NCI-H1105 (cell line): ENCODE measurements at regions not wholly inside any gene's neighbourhood (a gene's known extent, or its start where the extent isn't known, plus 50 kb on each side); places are given as distances from the start of the nearest gene placed in this dataset.
A peak's percentile ranks its signal among the peaks of the same experiment; 100 is the strongest.
"Not testable (repeated sequence)": the region's sequence is repeated elsewhere in the genome, so short reads cannot be mapped to it uniquely, and the experiment has no call there.

ENCODE experiments used
- DNase-seq: peaks from one replicate; lab custom pipeline; 2025; lab: John Stamatoyannopoulos, UW

DNA sequence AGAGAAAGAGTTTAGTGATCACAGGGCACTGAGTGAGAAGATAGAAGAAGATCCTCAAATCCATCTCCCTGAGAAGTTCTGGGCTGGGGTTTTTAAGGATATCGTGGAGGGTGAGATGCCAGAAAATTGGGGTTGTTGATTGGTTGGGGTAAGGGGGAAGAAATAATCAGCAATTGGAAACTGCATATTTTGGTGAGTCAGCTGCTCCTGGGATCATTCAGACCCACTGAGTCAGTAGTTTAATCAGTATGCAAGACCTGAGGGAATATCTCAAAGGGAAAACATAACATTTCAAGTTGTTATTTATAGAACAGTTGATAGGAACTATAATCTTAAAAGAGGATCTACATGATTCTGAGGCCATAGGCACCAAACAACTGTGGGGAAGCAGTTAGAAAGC is 183.4 kb downstream of the FCRL5 start:
- DNase-seq: not testable (repeated sequence)

DNA sequence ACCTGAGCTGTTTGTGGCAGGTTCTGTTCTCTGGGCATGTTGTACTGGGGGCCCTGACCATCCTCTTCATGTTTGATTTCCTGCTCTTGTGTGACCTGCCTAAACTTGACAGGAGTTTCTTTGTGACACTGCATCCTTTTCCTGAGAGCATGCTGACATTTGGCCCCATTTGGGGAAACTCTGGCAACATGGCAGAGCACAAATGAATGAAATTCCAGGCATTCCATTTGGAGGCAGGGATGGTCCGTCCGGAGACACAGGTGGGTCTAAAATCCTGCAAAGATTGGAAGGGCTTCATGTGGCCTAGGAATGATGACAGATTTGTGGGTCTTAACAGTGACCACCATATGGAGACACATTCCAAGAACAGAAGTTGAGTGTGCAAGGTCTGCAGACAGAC is 184.0 kb downstream of the FCRL5 start:
- DNase-seq: no peak

DNA sequence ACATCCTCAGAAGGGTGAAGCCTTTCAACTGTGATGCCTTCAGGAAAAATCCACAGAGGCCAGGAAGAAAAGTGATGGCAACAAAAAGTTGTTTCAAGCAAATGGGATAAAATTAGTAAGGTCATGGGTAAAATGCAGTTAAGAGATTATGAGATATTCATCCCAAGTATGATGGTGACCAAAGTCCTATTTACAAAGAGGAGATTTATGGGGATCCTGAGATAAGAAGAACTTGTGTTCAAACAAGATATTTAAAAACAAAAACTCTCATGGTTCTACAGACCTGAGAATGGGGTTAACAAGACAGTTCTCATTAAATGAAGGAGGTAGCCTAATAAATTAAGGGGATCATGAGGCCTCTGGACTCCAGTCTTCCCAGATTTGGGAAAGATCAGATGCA is 184.4 kb downstream of the FCRL5 start:
- DNase-seq: no peak

DNA sequence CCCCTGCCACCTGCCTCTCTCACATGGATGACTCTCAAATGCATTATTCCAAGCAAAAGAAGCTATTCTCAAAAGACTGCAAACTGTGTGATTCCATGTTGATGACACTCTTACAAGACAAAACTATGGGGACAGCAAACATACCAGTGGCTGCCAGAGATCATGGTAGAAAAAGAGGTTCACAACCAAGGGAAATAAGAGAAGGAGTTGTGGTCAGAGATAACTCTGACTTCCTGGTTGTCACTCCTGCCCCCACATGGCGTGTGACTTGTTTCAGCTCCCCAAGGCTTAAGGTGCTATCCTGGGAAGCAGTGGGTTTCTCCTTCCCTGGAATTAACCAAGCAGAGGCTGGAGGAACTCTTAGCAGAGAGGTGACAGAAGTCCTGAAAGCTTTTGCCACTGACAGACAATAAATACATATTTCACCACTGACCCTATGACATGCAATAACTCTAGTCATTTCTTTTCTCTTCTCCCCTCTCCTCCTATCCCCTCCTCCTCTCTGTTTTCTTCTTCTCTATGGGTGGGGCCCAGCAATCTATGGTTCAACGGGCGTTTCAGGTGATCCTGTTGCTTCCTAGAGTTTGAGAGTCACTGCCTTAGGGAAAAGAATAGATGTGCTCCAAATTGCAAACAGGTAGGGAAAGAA is 185.1 kb downstream of the FCRL5 start:
- no peak for DNase-seq

DNA sequence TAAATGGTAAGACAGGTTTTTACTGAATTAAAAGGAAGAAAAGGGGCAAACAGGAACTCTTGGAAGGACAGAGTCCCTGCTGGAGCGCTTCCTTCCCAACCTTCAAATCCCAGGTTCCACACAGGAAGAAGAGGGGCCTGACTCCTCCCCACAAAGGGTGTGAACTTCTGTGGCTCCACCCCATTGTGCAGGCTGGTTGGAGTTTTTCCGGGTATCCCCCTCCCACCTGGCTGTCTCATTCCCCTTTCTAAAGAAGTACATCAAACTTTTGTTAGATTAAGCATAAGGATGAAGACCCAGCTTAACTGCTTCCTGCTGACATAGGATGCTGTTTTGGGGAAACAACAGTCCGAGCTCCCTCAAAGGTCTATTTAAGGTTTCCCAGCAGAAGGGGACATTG is 187.7 kb downstream of the FCRL5 start:
- no peak for DNase-seq

DNA sequence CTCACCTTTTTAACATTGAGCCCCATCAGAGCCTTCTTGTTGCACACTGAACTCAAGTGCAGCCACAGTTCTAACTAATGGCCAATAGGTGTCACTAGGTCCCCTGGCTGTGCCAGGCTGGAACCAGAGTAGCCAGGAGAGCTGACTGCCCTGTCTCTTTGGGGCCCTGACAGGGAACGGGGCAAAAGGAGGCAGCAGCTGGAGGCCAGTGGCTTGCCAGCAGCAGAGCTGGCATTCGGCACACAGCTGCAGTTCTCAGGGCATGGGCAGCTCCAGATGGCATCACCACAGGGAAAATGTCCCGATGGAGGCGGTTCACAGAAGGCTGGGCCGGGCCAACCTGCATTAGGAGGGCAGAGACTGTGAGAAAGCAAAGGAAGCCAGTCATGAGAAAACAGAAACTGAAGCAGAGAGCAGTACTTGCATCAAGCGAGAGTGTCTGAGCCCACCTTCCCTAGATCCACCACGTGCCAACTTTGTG is 188.6 kb downstream of the FCRL5 start:
- no peak for DNase-seq

DNA sequence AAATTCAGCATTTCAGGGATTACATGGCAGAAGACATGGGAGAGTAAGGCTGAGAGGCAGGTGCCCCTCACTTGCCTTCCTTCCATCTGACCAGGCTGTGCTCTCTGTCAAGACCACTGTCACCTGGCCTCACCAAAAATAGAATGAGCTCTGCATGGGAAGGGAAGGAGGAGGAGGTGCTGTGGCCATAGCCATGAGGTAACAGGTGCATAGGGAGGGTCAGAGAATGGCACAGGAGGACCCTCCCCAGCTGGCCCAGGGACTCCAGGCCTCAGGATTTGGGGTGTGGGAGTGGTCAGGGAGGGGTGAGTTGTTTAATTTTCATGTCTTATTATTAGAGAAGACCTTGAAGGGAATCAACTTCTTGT is 192.3 kb downstream of the FCRL5 start:
- peak; percentile 82 for DNase-seq

DNA sequence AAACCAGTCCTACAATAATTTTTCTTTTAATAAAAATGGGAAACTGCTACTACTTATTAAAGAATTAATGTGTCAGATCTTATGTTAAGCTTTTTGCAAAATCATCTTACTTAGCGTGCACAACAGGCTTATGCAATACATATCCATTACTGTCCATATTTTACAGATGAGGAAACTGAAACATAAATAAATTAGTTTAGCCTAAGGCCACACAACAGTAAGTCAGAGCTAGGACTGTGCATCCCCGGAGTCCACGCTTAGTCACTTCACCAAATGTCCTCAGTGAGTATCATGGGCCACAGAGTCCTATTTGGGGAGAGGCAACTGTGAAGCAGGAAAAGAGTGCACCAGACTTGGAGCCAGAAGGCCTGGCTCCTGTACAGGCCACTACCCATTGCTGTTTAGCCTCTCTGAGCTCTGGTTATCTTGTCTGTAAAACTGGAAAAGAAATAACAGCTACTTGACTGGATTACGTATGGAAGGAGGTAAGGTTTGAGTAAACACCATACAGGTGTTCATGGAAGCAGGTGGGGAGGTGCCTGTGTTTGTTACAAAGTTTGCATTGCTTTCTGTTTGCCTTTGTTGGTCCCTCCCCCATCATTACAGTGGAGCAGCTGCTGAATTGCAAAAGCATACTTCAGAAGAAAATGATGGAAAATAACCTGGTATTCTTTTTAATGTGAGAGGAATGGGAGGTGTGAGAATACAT is 192.8 kb downstream of the FCRL5 start:
- DNase-seq: peak; percentile 87

DNA sequence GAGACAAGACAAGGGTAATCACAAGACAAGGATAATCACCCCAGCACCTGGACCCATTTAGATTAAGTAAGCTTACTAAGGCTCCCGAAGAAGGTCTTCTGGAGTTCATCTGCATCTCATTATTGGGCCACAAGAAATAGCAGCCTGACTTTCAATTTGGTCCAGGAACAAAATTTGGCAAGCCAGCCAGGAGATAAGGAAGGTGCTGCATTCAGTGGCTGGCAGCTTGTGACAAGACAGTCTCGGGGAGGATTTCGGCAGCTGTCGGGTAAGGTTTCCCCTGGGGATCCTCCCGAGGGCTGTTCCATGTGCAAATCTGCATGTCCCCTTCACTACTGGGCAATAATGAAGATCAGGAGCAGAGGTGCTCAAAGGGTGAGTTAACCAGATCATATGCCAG is 195.2 kb downstream of the FCRL5 start:
- no peak for DNase-seq

DNA sequence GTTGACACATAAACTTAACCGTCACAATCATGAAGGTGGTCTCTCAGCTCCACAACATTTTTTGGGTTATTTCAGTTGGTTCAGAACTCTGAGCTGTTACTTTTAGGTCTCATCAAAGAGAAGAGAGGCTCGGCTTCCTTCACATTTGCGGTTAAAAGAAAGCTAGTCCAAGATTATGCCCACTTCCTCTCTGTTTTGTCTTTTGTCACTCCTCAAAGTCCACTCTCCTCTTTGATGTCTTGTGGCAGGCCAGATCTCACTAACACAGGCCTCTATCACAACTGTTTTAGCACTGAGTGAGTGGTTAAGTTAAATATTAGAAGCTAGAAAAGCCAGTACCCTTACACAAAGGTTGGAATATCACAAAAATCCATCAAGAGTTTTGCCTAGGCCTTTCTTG is 195.7 kb downstream of the FCRL5 start:
- DNase-seq: no peak

DNA sequence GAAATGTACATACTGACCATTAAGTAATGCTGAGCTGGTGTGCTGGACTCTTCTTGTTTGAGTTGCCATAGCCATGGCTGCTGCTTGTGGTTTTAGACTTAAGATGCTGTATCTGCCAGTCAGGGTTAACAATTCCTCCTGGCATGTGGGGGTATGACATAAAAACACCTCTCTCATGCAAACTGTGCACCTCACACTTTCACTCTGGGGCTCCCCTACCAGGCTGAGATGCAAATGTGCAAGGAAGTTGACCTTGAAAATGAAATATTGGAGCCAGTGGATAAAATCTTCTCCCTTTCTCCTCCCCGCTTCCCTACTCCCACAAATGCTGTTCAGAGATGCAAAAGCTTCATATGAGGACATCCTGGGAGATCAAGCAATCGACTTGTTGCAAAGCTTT is 198.8 kb downstream of the FCRL5 start:
- no peak for DNase-seq

DNA sequence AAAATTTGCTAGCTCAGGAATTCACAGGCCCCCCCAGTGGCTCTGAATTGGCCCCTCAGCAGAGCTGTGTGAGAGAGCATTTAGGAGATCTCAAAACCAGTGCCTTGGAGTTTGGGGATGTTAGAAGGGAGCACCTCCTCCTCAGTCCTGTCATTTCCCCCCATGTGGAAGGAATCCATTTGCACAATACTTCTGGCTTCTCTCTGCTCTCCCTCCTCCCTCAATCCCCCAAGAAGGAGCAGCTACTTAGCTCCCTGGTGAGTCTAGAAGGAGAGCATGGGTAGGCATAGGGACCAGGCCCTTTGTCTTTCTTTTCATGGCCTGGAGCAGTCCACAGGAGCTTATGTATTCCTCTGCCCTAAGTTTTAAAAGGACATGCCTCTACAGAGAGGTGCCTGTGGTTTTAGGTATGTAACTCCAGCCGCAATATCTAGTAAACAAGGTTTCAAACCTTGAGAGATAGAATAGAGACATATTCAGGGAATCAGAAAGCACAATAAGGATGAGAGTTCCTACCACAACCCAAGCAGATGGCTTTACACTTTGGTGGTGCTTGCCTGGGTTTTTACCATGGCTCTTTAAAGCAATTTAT is 199.4 kb downstream of the FCRL5 start:
- DNase-seq: no peak

DNA sequence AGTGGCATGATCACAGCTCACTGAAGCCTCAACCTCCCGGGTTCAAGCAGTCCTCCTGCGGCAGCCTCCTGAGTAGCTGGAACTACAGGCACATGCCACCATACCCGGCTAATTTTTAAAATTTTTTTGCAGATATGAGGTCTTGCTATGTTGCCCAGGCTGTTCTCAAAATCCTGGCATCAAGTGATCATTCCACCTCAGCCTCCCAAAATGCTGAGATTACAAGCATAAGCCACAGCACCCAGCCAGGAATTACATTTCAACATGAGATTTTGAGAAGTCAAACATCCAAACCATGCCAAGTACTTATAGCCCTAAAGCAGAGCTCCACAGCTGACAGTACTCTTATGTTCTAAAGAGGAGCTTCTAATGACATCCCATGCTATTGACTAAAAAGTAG is 200.1 kb downstream of the FCRL5 start:
- no peak for DNase-seq

DNA sequence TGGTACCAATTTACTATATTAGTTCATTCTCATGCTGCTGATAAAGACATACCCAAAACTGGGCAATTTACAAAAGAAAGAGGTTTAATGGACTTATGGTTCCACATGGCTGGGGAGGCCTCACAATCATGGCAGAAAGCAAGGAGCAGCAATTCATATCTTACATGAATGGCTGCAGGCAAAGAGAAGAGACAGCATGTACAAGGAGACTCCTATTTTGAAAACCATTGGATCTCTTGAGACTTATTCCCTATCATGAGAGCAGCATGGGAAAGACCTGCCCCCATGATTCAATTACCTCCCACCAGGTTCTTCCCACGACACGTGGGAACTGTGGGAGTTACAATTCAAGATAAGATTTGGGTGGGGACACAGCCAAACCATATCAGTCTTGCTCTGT is 200.5 kb downstream of the FCRL5 start:
- not testable (repeated sequence) for DNase-seq

DNA sequence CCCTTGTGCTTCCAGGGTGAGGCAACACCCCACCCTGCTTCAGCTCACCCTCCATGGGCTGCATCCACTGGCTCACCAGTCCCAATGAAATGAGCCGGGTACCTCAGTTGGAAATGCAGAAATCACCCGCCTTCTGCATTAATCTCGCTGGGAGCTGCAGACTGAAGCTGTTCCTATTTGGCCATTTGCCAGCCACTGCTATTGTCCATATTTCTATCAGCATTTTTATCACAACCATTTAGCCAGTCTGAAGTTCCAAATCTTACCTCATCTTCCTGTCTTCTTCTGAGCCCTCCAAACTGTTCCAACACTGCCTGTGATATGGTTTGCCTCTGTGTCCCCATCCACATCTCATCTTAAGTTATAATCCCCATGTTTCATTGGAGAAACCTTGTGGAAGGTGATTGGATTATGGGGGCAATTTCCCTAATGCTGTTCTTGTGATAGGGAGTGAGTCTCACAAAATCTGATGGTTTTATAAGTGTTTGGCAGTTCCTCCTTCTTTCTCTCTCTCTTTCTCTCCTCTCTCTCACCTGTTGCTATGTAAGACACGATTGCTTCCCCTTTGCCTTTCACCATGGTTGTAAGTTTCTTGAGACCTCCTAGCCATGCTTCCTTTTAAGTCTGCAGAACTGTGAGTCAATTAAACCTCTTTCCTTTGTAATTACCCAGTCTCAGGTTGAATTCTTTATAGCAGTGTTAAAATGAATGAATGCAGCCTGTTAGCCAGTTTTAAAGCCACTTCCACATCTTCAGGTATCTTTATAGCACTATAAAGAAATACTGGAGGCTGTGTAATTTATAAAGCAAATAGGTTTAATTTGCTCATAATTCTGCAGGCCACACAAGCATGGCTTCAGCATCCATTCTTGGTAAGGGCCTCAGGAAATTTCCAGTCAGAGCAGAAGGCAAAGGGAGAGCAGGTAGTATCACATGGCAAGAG is 203.5 kb downstream of the FCRL5 start:
- DNase-seq: peak; percentile 7

DNA sequence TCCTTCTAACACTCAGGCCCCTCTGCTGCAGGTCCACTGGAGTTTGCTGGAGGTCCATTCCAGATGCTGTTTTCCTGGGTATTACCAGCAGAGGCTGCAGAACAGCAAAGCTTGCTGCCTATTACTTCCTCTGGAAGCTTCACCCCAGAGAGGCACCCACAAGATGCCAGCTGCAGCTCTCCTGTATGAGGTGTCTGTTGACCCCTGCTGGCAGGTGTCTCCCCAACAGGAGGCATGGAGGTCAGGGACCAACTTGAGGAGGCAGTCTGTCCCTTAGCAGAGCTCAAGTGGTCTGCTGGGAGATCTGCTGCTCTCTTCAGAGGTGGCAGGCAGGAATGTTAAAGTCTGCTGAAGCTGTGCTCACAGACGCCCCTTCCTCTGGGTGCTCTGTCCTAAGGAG is 204.8 kb downstream of the FCRL5 start:
- no peak for DNase-seq

DNA sequence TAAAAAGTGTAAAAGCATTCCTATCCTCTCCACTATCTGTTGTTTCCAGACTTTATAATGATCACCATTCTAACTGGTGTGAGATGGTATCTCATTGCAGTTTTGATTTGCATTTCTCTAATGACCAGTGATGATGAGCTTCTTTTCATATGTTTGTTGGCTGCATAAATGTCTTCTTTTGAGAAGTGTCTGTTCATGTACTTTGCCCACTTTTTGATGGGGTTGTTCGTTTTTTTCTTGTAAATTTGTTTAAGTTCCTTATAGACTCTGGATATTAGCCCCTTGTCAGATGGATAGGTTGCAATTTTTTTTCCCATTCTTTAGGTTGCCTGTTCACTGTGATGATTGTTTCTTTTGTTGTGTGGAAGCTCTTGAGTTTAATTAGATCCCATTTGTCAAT is 199.6 kb upstream of the ETV3 start:
- DNase-seq: not testable (repeated sequence)

DNA sequence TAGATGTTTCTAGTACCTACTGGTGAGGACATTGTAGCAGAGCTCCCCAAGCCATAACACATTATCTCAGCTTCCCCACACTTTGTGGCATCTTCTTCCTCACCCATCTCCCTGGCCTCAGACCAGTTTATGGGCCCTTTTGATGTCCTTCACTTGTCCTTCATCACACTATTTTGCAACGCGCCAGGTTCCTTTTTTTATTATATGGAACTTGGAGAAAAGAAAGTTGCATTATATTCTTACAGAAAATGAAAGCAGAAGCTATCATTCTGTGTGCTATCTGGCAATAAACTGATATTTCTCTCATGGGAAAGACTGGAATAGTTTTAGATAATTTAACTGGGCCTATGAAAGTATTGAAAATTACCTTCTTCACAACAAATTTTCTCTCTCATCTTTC is 196.9 kb upstream of the ETV3 start:
- no peak for DNase-seq

DNA sequence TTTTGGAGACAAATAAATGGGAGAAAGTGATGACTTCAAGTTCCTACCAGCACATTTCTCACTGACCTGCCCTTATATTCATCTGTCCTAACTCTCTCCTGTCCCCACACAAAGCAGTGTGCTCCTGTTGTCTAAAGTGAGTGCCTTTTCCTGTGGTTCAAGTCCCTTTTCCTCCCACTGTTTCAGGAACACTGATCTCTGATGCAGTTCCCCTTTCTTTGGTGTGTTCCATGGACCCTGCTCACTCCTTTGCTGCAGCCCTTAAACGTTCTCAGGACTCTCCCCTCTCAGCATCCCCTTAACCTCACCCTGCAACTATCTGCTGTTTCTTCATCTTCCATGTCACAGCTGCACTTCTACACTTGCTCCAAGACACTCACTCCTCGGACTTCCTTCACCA is 195.8 kb upstream of the ETV3 start:
- DNase-seq: no peak

DNA sequence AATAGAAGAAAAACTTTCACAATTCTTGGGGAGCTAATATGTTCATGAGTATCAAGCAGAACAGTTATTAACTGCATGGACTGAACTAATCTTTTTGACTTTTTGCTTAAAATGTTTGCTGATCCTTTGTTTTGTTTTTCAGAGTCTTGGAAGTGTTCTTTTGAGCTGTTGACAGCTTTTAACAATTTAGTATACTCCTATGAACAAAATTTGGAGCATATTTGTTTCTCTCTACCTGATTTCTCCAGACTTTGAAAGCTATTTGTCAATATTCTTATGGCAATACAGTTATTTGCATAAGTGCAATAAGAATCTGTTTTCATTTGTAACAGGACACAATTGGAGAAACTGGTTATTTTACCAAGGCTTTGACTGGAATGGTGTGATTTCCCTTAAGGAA is 192.0 kb upstream of the ETV3 start:
- not testable (repeated sequence) for DNase-seq

DNA sequence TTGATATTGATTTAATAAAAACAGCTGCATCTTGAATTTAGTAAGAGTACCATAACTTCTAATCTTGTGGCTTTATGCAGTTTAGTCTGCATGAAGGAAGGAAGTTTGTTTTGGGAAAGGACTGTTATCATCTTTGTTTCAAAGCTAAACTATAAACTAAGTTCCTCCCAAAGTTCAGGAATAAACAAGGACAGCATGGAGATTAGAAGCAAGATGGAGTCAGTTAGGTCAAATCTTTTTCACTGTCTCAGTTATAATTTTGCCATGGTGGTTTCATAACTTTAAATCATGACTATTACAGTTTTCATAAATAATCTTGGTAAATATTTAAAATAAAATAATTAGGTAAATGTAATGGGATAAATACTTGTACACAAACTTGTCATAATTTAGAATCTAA is 189.9 kb upstream of the ETV3 start:
- not testable (repeated sequence) for DNase-seq

DNA sequence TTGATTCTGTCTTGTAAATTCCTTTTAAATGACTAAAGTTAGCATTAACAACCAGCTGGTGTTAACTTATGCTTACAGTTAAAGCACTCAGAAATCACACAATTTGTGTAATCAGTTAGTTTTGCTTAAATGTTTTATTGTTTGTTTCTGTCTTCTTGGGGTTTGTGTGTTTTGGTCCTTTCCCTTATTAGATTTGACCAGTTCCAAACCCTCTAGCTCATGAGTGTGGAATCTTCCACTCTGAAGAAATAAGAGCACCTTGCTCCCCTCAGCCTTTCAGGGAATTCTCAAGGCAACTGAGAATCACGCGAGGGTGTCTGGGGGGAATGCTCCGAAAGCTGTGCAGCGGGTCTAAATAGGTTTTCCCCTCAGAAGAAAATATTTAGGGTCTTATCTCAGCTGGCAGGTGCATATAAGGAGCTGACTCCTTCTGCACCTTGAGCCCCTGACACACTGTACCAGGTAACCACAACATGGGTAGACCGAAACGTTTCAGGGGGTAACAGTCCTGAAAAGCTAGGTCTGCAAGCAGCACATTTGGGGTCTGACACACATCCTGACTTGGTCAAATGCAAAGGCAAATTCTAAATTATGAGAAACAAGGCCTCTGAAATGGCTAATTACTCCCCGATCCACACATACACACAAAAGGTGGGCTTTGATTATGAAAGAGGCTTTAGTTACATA is 188.1 kb upstream of the ETV3 start:
- DNase-seq: no peak
